LNCaP clone FGC (cell line): ENCODE measurements at regions not wholly inside any gene's neighbourhood (a gene's known extent, or its start where the extent isn't known, plus 50 kb on each side); places are given as distances from the start of the nearest gene placed in this dataset.

Experiments used
- DNase-seq: peaks from one replicate; pipeline ENCODE4 v3.0.0-alpha.2; 2011; ENCODE audit warnings: low read depth
- H3K4me3 ChIP-seq: 2 replicates; pipeline ENCODE4 v1.5.1; 2011; ENCODE audit warnings: mild to moderate bottlenecking, low read depth, low read length, control low read depth
- TF ChIP-seq, protein P1 (sequence below): IDR thresholded peaks from 2 replicates; pipeline ENCODE4 v1.5.1; 2012; ENCODE audit warnings: mild to moderate bottlenecking; ENCODE audit not compliant: control insufficient read depth, insufficient read depth; ENCODE audit errors: extremely low read depth

- TF ChIP-seq, protein P1, sequence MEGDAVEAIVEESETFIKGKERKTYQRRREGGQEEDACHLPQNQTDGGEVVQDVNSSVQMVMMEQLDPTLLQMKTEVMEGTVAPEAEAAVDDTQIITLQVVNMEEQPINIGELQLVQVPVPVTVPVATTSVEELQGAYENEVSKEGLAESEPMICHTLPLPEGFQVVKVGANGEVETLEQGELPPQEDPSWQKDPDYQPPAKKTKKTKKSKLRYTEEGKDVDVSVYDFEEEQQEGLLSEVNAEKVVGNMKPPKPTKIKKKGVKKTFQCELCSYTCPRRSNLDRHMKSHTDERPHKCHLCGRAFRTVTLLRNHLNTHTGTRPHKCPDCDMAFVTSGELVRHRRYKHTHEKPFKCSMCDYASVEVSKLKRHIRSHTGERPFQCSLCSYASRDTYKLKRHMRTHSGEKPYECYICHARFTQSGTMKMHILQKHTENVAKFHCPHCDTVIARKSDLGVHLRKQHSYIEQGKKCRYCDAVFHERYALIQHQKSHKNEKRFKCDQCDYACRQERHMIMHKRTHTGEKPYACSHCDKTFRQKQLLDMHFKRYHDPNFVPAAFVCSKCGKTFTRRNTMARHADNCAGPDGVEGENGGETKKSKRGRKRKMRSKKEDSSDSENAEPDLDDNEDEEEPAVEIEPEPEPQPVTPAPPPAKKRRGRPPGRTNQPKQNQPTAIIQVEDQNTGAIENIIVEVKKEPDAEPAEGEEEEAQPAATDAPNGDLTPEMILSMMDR = no peak
- DNase-seq = no peak
- no peak overlapping the region for H3K4me3 ChIP-seq
These were observed 736.4 kb upstream of the PTPRD start for GRCh38 chr9:11349187-11349586.

- DNase-seq = no peak
- no peak overlapping the region for H3K4me3 ChIP-seq
- TF ChIP-seq, protein P1 = no peak
These were observed 739.8 kb upstream of the PTPRD start for GRCh38 chr9:11352612-11353011.

- DNase-seq = no peak
- TF ChIP-seq, protein P1 = no peak
- no peak overlapping the region for H3K4me3 ChIP-seq
These were observed 743.3 kb upstream of the PTPRD start for GRCh38 chr9:11356067-11356466.

GRCh38 chr9:11366585-11367129, 753.9 kb upstream of the PTPRD start:
- TF ChIP-seq, protein P1 = no peak
- DNase-seq = no peak

DNA sequence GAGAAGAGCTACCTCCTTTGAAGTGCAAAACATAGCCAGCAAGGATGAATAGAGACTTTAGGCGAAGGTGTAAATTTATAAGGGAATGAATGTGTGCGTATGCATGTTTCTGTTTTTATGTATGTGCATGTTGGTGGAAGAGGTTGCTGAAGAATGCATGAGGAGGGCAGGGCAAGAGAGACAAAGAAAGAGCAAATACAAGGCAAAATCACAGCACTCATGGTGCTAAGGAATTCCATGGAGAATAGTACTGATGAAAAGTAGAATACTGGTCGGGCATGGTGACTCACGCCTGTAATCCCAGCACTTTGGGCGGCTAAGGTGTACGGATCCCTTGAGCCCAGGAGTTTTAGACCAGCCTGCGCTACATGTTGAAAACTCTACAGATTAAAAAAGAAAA, 762.1 kb upstream of the PTPRD start:
- DNase-seq = no peak
- no peak overlapping the region for H3K4me3 ChIP-seq
- TF ChIP-seq, protein P1 = no peak

More at GRCh38 chr9:11366585-11367129, 753.9 kb upstream of the PTPRD start:
- H3K4me3 ChIP-seq = no peak overlapping the region

DNA sequence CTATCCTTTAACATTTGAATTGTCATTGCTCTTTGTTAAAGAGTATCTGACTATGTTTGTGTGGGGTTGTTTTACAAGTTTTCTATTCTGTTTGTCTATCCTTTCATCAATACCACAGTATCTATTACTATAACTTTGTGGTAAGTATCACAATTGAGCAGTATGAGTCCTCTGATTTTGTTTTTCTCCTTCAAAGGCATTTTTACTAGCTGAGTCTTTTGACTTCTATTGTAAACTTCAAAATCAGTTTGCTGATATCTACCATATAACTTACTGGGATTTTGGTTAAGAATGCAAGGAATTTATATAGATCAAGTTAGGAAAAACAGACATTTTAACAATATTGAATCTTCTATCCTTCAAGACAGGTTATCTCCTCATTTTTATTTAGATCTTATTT, 789.8 kb upstream of the PTPRD start:
- DNase-seq = no peak
- TF ChIP-seq, protein P1 = no peak
- no peak overlapping the region for H3K4me3 ChIP-seq

GRCh38 chr9:11414241-11414640, 801.4 kb upstream of the PTPRD start:
- H3K4me3 ChIP-seq = no peak overlapping the region
- TF ChIP-seq, protein P1 = no peak
- no peak for DNase-seq
